H1 (cell line): ENCODE measurements at regions not wholly inside any gene's neighbourhood (a gene's known extent, or its start where the extent isn't known, plus 50 kb on each side); places are given as distances from the start of the nearest gene placed in this dataset.

Experiments used
- ASH2L ChIP-seq: fragments of 200-600, 300-600 bp; sonication (generic); IDR thresholded peaks from one replicate; pipeline ENCODE4 v1.7.1; 2017; ENCODE audit warnings: low read length
- CHD7 ChIP-seq: fragments of 300-600 bp; sonication (generic); IDR thresholded peaks from 2 replicates; pipeline ENCODE4 v1.7.1; 2012; ENCODE audit warnings: low read length, moderate library complexity, mild to moderate bottlenecking, inconsistent platforms; ENCODE audit not compliant: insufficient replicate concordance
- E2F6 ChIP-seq: IDR thresholded peaks from 2 replicates; pipeline ENCODE4 v1.6.1; 2012; ENCODE audit warnings: inconsistent platforms
- EP300 ChIP-seq, 2 experiments: IDR thresholded peaks; 1 replicate in 1 of 2; 2 replicates in 1 of 2; pipeline ENCODE4 v1.6.1; 2011 to 2012; ENCODE audit warnings: low read depth in 2 of 2, low read length in 2 of 2, mild to moderate bottlenecking in 2 of 2, borderline replicate concordance in 1 of 2, inconsistent platforms in 1 of 2, moderate library complexity in 1 of 2
- GTF2F1 ChIP-seq: IDR thresholded peaks from 2 replicates; pipeline ENCODE4 v1.6.1; 2012; ENCODE audit warnings: low read depth, low read length, improper control_type of control experiment, borderline replicate concordance
- MAFK ChIP-seq: IDR thresholded peaks from 2 replicates; pipeline ENCODE4 v1.6.1; 2012; ENCODE audit warnings: low read depth, mild to moderate bottlenecking, improper control_type of control experiment, low read length
- TBP ChIP-seq: IDR thresholded peaks from 2 replicates; pipeline ENCODE4 v1.6.1; 2011; ENCODE audit warnings: low read depth, low read length, improper control_type of control experiment
- YY1 ChIP-seq: IDR thresholded peaks from 2 replicates; pipeline ENCODE4 v1.6.1; 2011; ENCODE audit warnings: low read depth, mild to moderate bottlenecking, low read length
- TF ChIP-seq, protein P1 (sequence below), 3 experiments: IDR thresholded peaks; 1 replicate in 2 of 3; 2 replicates in 1 of 3; pipeline versions ENCODE4 v1.5.1 to v1.6.1; 2011; ENCODE audit warnings: low read length in 3 of 3, mild to moderate bottlenecking in 3 of 3, inconsistent platforms in 2 of 3, low read depth in 1 of 3, moderate library complexity in 1 of 3; ENCODE audit not compliant: insufficient read depth in 1 of 3; ENCODE audit errors: control extremely low read depth in 1 of 3

DNA sequence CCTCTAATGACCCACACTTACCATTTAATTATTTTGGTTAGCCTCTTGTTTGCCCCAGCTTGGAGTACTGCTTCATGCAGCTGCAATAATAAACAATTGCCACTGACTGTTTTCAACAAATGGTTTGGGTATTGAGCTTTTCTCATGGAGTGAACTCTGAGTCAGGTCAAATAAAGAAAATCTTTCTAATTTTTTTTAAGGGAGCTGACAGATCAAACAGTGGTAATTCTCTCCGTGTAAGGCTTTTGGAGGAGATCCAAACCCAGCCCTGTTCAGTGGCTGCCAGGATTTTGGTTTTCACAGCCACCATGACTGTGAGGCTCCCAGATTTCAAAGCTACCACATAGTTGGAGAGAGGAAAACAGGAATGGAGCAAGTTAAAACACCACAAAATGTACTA lies 110.7 kb upstream of the EFNA5 start (continued):
- no peak for TF ChIP-seq CHD7
- no peak for TF ChIP-seq ASH2L
- TF ChIP-seq GTF2F1: no peak
- TF ChIP-seq EP300 (IDR thresholded peaks at IDR 0.05; ENCODE audit: borderline replicate concordance in 1 of 2, low read depth in 2 of 2, low read length in 2 of 2): no peak
- no peak for TF ChIP-seq E2F6
- TF ChIP-seq MAFK: no peak
- no peak for TF ChIP-seq TBP
- TF ChIP-seq, protein P1, sequence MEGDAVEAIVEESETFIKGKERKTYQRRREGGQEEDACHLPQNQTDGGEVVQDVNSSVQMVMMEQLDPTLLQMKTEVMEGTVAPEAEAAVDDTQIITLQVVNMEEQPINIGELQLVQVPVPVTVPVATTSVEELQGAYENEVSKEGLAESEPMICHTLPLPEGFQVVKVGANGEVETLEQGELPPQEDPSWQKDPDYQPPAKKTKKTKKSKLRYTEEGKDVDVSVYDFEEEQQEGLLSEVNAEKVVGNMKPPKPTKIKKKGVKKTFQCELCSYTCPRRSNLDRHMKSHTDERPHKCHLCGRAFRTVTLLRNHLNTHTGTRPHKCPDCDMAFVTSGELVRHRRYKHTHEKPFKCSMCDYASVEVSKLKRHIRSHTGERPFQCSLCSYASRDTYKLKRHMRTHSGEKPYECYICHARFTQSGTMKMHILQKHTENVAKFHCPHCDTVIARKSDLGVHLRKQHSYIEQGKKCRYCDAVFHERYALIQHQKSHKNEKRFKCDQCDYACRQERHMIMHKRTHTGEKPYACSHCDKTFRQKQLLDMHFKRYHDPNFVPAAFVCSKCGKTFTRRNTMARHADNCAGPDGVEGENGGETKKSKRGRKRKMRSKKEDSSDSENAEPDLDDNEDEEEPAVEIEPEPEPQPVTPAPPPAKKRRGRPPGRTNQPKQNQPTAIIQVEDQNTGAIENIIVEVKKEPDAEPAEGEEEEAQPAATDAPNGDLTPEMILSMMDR (IDR thresholded peaks at IDR 0.05; ENCODE audit: control extremely low read depth in 1 of 3, insufficient read depth in 1 of 3, low read depth in 1 of 3, low read length in 3 of 3): no peak
- no peak for TF ChIP-seq YY1
